T47D (cell line): ENCODE measurements at regions not wholly inside any gene's neighbourhood (a gene's known extent, or its start where the extent isn't known, plus 50 kb on each side); places are given as distances from the start of the nearest gene placed in this dataset.
"Not testable (repeated sequence)": the region's sequence is repeated elsewhere in the genome, so short reads cannot be mapped to it uniquely, and the experiment has no call there.

Experiments
- DNase-seq, 2 experiments: peaks; one replicate each; pipeline versions ENCODE4 v3.0.0 to v3.0.0-alpha.2; 2011 to 2012; ENCODE audit warnings: low read depth in 1 of 2, low spot score in 1 of 2
- JUND ChIP-seq: IDR thresholded peaks from 2 replicates; pipeline ENCODE4 v1.6.1; 2012; ENCODE audit warnings: low read depth
- in situ Hi-C: cut with HindIII; loops from 2 replicates; pipeline ENCODE4 v1.10.0; 2016; ENCODE audit warnings: low sequenced_read_pairs, low pct_unique_long_range_greater_than_20kb

- no peak for DNase-seq
- in situ Hi-C loops, result no loop called here
- TF ChIP-seq JUND, result no peak
Measured at GRCh38 chr11:109704432-109704831, 282.4 kb downstream of the C11orf87 start.

DNA sequence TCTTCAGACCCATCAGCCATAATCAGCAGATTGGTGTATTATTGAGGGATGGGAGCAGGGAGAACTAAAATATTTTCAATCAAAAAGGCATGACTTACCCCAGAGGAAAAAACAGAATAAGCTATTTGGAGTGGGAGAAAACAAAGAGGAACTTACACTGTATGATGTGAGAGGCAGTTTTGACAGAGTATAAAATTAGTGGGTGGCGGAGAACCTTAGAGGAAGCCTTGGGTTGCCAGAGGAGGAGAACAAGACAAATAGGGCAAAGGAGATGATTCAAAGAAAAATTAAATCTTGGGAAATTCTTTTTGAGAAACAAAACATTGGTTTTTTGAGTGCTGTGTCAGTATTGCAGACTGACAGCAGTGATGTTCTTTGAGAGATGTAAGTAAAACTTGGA is 285.0 kb downstream of the C11orf87 start:
- DNase-seq, result no peak
- in situ Hi-C loops, result no loop called here
- no peak for TF ChIP-seq JUND

- TF ChIP-seq JUND, result no peak
- in situ Hi-C loops, result no loop called here
Measured at GRCh38 chr11:109707411-109707810, 285.4 kb downstream of the C11orf87 start.

DNA sequence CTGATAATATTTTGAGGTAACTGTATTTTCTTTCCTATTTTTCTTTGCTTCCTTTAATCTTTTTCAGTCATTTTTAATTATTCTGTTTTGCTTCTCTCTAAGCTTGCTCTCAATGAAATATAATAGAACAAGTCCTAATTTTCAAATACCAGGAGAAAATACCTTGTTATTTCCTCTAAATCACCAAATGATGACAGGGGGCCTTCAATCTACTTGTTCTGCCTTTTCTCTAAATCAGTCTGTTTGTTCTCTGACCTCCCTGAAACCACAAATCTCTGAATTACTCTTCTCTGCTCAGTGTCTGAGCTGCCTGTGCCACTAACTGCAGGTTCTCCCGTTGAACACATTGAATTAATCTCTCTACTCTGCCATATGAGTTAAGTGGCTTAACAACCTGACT is 286.2 kb downstream of the C11orf87 start:
- DNase-seq, result no peak
- no peak for TF ChIP-seq JUND
- in situ Hi-C loops, result no loop called here

More at GRCh38 chr11:109707411-109707810, 285.4 kb downstream of the C11orf87 start:
- no peak for DNase-seq

DNA sequence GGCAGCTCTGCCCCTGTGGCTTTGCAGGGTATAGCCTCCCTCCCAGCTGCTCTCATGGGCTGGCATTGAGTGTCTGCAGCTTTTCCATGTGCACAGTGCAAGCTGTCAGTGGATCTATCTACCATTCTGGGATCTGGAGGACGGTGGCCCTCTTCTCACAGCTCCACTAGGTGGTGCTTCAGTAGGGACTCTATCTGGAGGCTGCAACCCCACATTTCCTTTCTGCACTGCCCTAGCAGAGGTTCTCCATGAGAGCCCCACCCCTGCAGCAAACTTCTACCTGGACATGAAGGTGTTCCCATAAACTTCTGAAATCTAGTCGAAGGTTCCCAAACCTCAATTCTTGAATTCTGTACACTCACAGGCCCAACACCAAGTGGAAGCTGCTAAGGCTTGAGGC is 292.5 kb downstream of the C11orf87 start:
- DNase-seq, in situ Hi-C loops: not testable (repeated sequence)

DNA sequence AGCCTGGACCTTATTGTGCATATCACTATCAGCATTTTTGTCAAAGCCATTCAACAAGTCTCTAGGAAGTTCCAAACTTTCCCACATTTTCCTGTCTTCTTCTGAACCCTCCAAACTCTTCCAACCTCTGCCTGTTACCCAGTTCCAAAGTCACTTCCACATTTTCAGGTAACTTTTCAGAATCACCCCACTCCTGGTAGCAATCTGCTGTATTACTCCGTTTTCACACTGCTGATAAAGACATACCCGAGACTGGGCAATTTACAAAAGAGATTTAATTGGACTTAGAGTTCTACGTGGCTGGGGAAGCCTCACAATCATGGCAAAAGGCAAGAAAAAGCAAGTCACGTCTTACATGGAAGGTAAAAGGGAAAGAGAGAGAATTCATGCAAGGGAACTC is 293.4 kb downstream of the C11orf87 start:
- in situ Hi-C loops, DNase-seq: not testable (repeated sequence)

- TF ChIP-seq JUND, result no peak
- no peak for DNase-seq
- in situ Hi-C loops, result no loop called here
Measured at GRCh38 chr11:109726061-109726460, 304.1 kb downstream of the C11orf87 start.

DNA sequence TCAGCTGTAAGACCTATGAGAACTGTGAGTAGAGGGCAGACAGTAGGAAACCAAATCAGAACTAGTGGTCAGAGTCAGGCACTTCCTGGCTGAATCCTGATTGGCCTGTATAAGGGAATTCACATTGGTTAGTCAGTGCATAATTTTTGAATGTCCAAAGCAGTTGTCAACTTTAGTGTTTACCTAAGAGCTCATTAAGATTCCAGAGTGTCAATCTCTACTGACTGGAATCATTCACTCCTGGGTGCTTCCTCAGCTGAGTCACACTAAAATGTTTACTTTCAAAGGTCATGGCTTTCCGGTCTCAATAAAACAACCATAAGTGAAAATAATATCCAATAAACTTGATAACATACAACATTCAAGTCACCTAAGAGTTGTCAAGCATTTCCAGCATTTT is 306.1 kb downstream of the C11orf87 start:
- in situ Hi-C loops, result no loop called here
- DNase-seq, result peak in 1 of 2 experiments; percentile 17
- no peak for TF ChIP-seq JUND

GRCh38 chr11:109729761-109730160 is 307.8 kb downstream of the C11orf87 start:
- no peak for DNase-seq
- no peak for TF ChIP-seq JUND
- in situ Hi-C loops, result no loop called here

- in situ Hi-C loops, result no loop called here
- no peak for TF ChIP-seq JUND
- no peak for DNase-seq
Measured at GRCh38 chr11:109730669-109731068, 308.7 kb downstream of the C11orf87 start.

DNA sequence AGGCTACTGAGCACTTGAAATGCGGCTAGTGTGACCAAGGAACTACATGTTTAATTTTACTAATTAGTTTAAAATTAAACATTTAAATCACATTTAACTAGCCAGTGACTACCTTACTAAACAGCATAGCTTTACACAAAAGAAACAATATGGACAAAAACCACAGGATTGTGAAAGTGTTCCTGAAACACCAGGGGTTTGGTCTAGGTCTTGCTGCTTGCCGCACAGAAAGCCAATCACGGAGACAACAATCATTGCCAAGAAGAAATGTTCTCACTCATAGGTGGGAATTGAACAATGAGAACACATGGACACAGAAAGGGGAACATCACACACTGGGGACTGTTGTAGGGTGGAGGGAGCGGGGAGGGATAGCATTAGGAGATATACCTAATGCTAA is 309.5 kb downstream of the C11orf87 start:
- no peak for TF ChIP-seq JUND
- in situ Hi-C loops, result no loop called here
- DNase-seq, result no peak

- in situ Hi-C loops, result no loop called here
- no peak for DNase-seq
- no peak for TF ChIP-seq JUND
Measured at GRCh38 chr11:109733245-109733644, 311.3 kb downstream of the C11orf87 start.

- DNase-seq, result no peak
- no peak for TF ChIP-seq JUND
- in situ Hi-C loops, result no loop called here
Measured at GRCh38 chr11:109734566-109734965, 312.6 kb downstream of the C11orf87 start.

DNA sequence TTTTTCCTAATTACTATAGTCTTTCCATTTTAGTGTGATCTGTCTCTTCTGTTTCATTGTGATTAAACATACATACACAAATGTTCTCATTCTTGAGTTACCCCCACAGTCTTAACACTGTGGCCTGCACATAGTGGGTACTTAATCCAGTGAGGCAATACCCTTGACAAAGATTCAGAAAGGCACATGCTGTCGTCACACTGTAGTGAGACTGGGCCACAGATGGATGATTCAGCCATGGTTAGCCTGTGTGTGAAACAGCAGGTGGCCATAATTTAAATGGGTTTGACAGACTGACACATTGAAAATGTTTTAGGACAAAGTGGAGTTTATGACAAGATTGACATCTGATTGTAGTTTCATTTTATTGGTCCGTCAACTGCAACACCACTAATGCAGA is 313.1 kb downstream of the C11orf87 start:
- no peak for DNase-seq
- in situ Hi-C loops, result no loop called here
- no peak for TF ChIP-seq JUND
